Vagina (tissue), 2 donors: ENCODE measurements at regions not wholly inside any gene's neighbourhood (a gene's known extent, or its start where the extent isn't known, plus 50 kb on each side); places are given as distances from the start of the nearest gene placed in this dataset.

Source experiments
- POLR2A ChIP-seq, 2 donors: fragments of 450-650 bp; IDR thresholded peaks; one replicate each; pipeline ENCODE4 v1.6.1; 2017; ENCODE audit warnings: antibody characterized with exemption in 2 of 2, mild to moderate bottlenecking in 2 of 2, moderate library complexity in 2 of 2
- TF ChIP-seq, protein P1 (sequence below), 3 experiments: fragments of 450-650 bp in 2 of 3; fragments of 200-600 bp in 1 of 3; sonication (generic) in 1 of 3; IDR thresholded peaks; one replicate each; pipeline ENCODE4 v1.5.1; 2017 to 2019; ENCODE audit warnings: antibody characterized with exemption in 3 of 3, mild to moderate bottlenecking in 2 of 3, moderate library complexity in 2 of 3

DNA sequence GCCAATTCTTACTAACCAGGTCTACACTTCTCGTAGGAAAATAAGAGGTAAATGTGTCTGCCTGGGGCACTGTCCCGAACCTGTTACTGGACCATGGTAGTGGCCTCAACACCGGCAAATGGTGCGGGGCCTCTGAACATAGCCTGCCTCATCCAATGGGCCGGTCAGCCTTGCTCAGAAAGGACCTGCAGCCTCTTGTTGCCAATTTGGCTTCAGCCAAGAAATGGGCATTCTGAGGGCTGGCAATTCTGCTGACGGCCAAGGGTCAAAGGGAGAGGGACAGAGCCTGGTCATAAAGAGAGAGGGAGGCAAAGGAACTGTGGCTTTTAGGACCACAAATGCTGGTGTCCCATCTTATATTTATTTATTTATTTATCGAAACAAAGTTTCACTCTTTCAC is 69.5 kb upstream of the ATP6AP2 start:
- TF ChIP-seq, protein P1, sequence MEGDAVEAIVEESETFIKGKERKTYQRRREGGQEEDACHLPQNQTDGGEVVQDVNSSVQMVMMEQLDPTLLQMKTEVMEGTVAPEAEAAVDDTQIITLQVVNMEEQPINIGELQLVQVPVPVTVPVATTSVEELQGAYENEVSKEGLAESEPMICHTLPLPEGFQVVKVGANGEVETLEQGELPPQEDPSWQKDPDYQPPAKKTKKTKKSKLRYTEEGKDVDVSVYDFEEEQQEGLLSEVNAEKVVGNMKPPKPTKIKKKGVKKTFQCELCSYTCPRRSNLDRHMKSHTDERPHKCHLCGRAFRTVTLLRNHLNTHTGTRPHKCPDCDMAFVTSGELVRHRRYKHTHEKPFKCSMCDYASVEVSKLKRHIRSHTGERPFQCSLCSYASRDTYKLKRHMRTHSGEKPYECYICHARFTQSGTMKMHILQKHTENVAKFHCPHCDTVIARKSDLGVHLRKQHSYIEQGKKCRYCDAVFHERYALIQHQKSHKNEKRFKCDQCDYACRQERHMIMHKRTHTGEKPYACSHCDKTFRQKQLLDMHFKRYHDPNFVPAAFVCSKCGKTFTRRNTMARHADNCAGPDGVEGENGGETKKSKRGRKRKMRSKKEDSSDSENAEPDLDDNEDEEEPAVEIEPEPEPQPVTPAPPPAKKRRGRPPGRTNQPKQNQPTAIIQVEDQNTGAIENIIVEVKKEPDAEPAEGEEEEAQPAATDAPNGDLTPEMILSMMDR (IDR thresholded peaks at IDR 0.05) = no peak
- TF ChIP-seq POLR2A (IDR thresholded peaks at IDR 0.05) = no peak
